NCI-H2081 treated with DMSO at 0.1 percent for 48 hours (cell line): ENCODE measurements at regions not wholly inside any gene's neighbourhood (a gene's known extent, or its start where the extent isn't known, plus 50 kb on each side); places are given as distances from the start of the nearest gene placed in this dataset.

Experiments
- DNase-seq: peaks from one replicate; lab custom pipeline; 2025; lab: John Stamatoyannopoulos, UW

- DNase-seq = peak; percentile 18
Measured at GRCh38 chr13:54165581-54166215, 1137.1 kb downstream of the OLFM4 start.

DNA sequence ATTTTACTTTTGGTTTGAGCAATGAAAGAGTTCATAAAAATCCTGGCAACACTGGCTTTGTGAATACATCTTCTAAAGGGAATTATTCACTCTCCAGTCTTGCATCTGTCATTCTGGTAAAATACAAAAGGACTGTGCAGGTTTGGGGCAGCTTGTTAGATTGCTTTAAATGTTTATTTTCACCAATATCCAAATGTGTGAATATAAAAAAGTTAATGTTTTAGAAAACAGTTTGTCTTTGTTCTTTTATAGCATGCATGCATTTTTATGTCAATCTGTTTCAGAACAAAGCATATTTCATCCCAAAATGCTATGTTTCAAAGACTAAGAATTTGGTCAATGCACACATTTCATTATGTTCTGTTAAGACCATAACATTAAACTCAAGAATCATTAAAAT lies 1145.4 kb downstream of the OLFM4 start:
- DNase-seq = no peak

- DNase-seq = no peak
Measured at GRCh38 chr13:54175466-54175865, 1146.9 kb downstream of the OLFM4 start.

DNA sequence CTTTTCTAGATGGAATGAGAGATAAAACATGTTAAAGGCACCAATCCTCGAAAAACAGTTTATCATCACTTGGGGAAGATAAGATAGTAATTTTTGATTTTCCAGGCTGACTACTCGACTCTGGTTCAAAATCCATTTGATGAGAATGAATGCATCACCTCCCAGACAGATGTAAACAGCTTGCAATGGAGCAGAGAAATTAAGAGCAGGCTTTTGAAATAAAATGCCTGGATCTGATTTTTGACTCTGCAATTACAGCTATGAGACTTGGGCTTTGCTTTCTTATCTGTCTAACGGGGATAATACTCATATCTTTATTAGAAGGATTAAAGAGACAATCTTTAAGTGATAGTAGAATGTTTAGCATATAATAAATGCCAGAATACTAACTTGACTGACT lies 1148.9 kb downstream of the OLFM4 start:
- DNase-seq = no peak

DNA sequence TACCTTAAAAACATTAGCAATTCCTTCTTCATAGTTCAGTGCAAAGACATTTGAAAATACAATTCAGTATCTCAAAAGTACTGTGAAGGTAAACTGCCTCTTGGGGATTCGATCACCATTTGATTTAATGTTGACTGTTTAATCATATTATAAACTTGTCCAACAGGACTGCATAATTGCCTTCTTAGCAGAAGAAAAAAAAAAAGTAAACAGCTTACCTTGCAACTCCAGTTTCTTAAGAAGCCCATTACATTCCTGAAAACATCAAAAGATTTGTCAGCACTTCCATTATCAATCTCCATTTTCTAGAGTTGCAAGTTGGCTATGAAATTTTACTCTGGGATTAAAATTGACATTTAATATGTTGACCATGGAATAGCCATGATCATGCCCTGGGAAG lies 1154.6 kb downstream of the OLFM4 start:
- DNase-seq = no peak

DNA sequence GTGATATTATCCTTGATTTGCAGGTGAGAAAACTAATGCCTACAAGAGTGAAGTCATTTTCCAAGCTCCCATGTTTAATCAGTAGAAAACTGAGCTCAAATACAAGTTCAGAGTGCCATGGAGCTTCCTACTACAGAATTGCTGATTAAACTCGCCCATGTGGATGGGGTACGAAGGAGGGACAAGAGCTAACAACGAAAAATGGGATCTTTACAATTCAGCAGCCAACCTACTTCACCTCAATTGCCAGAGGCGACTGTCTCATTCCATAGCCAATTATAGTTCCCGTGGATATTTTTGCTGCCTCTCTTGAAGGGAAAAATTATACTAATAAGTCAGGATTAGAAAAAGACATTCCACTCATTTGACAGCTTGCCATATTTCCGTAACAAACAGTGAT lies 1155.1 kb downstream of the OLFM4 start:
- no peak for DNase-seq

DNA sequence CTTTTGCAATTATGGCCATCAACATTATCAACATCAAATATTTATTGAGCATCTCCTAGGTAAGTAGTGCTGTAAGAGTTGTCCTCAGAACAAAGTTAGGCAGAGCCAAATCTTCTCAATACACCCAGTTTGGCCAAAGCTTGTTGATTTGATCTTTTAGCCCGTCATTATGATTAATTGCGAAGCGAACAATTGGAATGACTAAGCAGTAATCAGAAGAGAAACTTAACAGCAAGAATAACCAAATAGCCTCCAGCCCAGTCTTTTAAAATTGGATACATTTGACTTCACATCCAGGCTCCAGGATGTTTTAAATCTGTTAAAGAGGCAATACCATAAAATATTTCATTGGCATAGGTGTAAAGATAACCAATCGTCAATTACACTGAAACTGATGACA lies 1156.0 kb downstream of the OLFM4 start:
- DNase-seq = no peak

DNA sequence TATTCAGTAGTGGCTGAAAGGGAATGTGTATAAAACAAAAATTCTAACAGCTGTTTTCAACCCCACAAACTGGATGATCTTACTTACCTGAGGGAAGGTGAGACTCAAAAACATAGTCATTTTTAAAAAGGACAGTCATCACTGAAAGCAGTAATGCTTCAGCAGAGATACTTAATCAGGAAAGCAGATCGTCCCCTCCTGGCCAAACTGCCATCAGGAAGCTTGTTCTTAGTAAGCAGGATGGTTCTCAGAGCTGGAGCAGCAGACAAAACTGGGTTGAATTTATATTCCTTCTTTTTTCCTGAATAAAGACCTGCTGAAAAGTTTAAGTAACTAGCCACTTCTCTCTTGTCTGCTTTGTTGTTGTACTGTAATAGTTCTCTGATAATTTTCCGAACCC lies 1156.5 kb downstream of the OLFM4 start:
- no peak for DNase-seq

DNA sequence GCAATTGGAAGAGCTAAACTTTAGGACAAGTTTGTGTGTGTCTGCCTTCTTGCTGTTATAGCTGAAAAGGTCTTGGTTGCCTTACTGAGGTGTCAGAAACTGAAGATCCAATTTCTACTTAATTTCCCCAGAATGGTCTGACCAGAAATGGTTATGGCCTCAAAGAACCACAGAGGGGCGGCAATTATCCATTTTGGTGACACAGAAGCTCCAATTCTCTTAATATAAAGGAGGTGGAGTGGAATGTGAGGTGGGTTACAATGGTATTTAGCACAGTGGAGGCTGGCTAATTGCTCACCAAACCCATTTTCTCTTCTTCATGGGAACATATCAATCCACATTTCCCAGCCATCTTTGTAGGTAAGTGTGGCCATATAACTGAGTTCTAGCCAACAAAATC lies 1157.2 kb downstream of the OLFM4 start:
- DNase-seq = no peak

GRCh38 chr13:54187461-54187860 lies 1158.8 kb downstream of the OLFM4 start:
- no peak for DNase-seq

- DNase-seq = no peak
Measured at GRCh38 chr13:54194233-54195024, 1165.8 kb downstream of the OLFM4 start.

DNA sequence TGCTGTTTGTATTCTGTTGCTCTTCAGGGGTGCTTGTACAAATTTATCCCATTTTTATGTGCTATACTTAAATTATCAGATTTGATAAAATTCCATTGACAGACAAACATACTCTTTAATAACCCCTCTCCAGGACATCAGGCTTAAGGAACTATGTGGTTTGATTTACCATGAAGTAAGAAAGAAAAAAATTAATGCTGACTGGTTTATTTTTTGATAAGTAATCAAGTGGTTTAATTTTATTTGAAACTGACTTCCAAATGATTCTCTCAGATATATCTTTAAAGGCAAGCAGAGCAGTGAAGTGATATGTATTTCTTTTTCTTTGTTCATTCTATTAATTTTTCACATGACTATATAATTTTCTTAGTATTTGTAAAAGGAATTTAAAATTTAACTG lies 1168.1 kb downstream of the OLFM4 start:
- DNase-seq = no peak

DNA sequence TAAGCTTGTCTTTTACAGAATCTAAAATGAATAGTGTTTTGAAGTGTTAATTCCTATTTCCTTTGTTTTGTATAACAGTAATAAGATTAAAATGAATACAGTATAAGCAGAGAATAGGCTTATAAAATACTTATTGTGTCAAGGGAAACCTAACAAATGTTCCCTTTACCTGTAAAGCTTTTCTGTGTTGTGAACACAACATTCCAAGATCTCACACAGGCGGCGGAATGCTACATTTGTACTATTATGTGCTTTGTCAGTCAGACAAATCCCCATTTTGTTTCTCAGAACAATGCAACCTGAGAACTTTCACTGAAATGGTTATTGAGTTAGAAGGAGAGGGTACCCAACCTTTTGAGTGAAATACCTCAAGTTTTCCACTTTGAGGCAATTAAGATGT lies 1170.3 kb downstream of the OLFM4 start:
- no peak for DNase-seq

GRCh38 chr13:54206626-54207025 lies 1178.0 kb downstream of the OLFM4 start:
- DNase-seq = no peak

DNA sequence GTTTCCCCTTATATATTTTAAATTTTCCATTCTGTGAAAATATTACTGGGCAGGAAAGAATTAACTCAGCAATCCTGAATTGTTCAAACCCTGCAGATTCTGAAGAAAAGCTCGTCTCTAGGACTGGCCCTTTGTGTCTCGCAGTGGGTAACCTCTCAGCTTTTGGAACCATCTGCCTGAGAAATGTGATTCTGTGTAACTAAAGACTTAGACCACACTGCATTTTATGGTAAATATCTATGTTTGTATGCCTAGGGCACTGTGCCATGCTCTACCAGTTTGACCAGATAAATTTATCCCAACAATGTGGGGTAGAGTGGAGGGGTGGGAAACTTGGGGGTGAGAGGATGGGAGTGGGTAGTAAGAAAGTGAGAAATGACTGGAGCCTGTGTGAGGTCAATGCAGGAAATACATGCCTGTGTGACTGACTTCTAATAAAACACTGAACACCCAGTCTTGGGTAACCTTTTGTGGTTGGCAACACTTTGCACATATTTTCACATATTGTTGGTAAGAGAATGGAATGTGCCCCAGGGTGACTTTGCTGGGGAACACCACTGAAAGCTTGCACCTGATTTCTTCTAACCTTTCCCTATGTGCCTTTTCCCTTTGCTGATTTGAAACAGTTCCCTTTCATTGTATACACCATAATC lies 1181.9 kb downstream of the OLFM4 start:
- DNase-seq = no peak

DNA sequence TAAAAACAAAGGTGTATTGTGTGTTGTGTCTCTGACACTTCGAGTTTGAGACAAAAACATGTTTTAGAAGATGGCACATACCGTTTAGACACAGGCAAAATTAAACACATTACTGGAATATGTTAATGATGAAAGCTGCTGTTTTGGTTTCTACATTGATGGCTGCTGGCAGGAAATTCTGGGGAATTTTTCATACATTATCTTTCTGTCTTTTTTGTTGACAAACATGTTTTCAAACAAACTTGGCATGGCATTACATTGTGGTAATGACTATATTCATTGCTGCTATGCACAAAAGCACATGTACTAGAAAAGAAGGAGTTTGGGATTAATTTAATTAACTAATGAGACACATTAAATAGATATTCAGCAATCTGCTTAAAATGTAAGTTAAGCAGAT lies 1187.6 kb downstream of the OLFM4 start:
- no peak for DNase-seq

- DNase-seq = no peak
Measured at GRCh38 chr13:54226876-54227275, 1198.3 kb downstream of the OLFM4 start.

- no peak for DNase-seq
Measured at GRCh38 chr13:54232700-54233099, 1204.1 kb downstream of the OLFM4 start.

GRCh38 chr13:54234607-54235006 lies 1206.0 kb downstream of the OLFM4 start:
- no peak for DNase-seq

DNA sequence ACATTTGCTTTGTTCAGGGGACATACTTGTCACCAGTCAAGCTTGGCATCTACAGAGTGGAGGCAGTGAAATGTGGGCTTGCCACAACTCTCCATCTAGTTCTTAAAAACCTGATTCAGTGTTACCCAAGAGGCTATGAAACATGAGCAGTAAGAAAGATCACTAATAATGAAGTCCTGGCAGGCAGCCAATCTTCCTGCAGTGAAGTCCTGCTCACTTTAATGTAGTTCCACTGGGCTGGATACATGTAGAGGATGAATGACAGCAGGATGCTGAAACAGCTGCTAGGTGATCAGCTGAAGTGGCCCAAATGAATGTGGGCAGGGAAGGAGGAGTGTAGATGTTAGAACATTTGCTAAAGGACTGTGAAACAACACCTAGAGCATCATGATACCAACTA lies 1213.1 kb downstream of the OLFM4 start:
- peak; percentile 12 for DNase-seq

DNA sequence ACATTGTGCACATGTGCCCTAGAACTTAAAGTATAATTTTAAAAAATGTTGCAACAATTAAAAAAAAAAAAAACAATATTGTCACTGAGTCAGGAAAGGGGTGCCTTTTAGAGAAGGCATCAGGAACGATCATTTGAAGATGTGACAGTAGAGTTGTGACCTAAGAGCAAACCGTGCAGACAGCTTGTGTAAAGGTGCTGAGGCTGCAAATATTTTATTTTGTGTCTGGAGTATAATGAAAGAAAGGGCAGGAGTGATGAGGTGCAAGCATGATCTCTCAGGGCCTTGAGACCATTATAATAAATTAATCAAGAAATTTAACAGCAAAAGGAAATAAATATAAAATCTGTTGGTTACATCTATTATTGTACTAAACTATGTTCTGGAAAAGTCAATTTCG lies 1219.7 kb downstream of the OLFM4 start:
- no peak for DNase-seq

GRCh38 chr13:54261856-54262255 lies 1233.2 kb downstream of the OLFM4 start:
- no peak for DNase-seq

- DNase-seq = no peak
Measured at GRCh38 chr13:54263868-54264267, 1235.3 kb downstream of the OLFM4 start.
